Astrocyte (in vitro differentiated cells and primary cell): ENCODE measurements at regions not wholly inside any gene's neighbourhood (a gene's known extent, or its start where the extent isn't known, plus 50 kb on each side); places are given as distances from the start of the nearest gene placed in this dataset.

ENCODE experiments used
- DNase-seq: peaks from one replicate; pipeline ENCODE4 v3.0.0-alpha.2; 2010; ENCODE audit warnings: low read depth
- FAIRE-seq: peaks from 2 replicates; lab custom pipeline; 2011; peaks lifted over from hg19 to GRCh38; lab: Jason Lieb, UNC
- H2AFZ ChIP-seq: 2 replicates; pipeline ENCODE4 v1.6.0; 2012; ENCODE audit warnings: low read depth, low read length, inconsistent platforms
- H3K27ac ChIP-seq: 2 replicates; pipeline ENCODE4 v1.5.1; 2011; ENCODE audit warnings: low read depth, low read length, inconsistent platforms
- H3K27me3 ChIP-seq: 2 replicates; pipeline ENCODE4 v1.6.0; 2011; ENCODE audit warnings: low read length, inconsistent platforms; ENCODE audit not compliant: insufficient read depth
- H3K36me3 ChIP-seq: 2 replicates; pipeline ENCODE4 v1.5.1; 2011; ENCODE audit warnings: low read length, inconsistent platforms; ENCODE audit not compliant: insufficient read depth
- H3K4me1 ChIP-seq: 2 replicates; pipeline ENCODE4 v1.5.1; 2011; ENCODE audit warnings: low read length, inconsistent platforms; ENCODE audit not compliant: insufficient read depth
- H3K4me2 ChIP-seq: 2 replicates; pipeline ENCODE4 v1.6.0; 2012; ENCODE audit warnings: low read length, inconsistent platforms
- H3K4me3 ChIP-seq: 2 replicates; pipeline ENCODE4 v1.5.1; 2011; ENCODE audit warnings: low read depth, mild to moderate bottlenecking, low read length, inconsistent platforms; ENCODE audit not compliant: insufficient read depth
- H3K79me2 ChIP-seq: 2 replicates; pipeline ENCODE4 v1.6.0; 2012; ENCODE audit warnings: mild to moderate bottlenecking, low read length, inconsistent platforms; ENCODE audit not compliant: insufficient read depth
- H3K9ac ChIP-seq: 2 replicates; pipeline ENCODE4 v1.6.0; 2012; ENCODE audit warnings: mild to moderate bottlenecking, low read length, inconsistent platforms
- H3K9me3 ChIP-seq: 2 replicates; pipeline ENCODE4 v1.5.1; 2012; ENCODE audit warnings: low read depth, mild to moderate bottlenecking, low read length, inconsistent platforms; ENCODE audit not compliant: insufficient read depth
- H4K20me1 ChIP-seq: 2 replicates; pipeline ENCODE4 v1.6.0; 2012; ENCODE audit warnings: low read length, inconsistent platforms; ENCODE audit not compliant: insufficient read depth
- H3K27ac Mint-ChIP-seq: one replicate; pipeline ENCODE4 v1.8.0; 2021; ENCODE audit warnings: mild to moderate bottlenecking, mixed read lengths; ENCODE audit not compliant: unreplicated experiment
- H3K27me3 Mint-ChIP-seq: one replicate; pipeline ENCODE4 v1.8.0; 2021; ENCODE audit warnings: low read depth, mixed read lengths; ENCODE audit not compliant: unreplicated experiment
- H3K36me3 Mint-ChIP-seq: one replicate; pipeline ENCODE4 v1.8.0; 2021; ENCODE audit warnings: low read depth, mixed read lengths; ENCODE audit not compliant: unreplicated experiment
- H3K4me1 Mint-ChIP-seq: one replicate; pipeline ENCODE4 v1.8.0; 2021; ENCODE audit warnings: low read depth, mixed read lengths; ENCODE audit not compliant: unreplicated experiment
- H3K4me3 Mint-ChIP-seq: one replicate; pipeline ENCODE4 v1.8.0; 2021; ENCODE audit warnings: mild to moderate bottlenecking, moderate library complexity, mixed read lengths; ENCODE audit not compliant: unreplicated experiment
- H3K9me3 Mint-ChIP-seq: one replicate; pipeline ENCODE4 v1.8.0; 2021; ENCODE audit warnings: mild to moderate bottlenecking, mixed read lengths; ENCODE audit not compliant: unreplicated experiment
- EZH2 ChIP-seq: IDR thresholded peaks from 2 replicates; pipeline ENCODE4 v1.6.1; 2012; ENCODE audit warnings: mild to moderate bottlenecking, low read length, inconsistent platforms; ENCODE audit not compliant: insufficient read depth
- TF ChIP-seq, protein P1 (sequence below): IDR thresholded peaks from 2 replicates; pipeline ENCODE4 v1.5.1; 2011; ENCODE audit warnings: low read depth, mild to moderate bottlenecking, inconsistent platforms, low read length, moderate library complexity; ENCODE audit not compliant: insufficient read depth

DNA sequence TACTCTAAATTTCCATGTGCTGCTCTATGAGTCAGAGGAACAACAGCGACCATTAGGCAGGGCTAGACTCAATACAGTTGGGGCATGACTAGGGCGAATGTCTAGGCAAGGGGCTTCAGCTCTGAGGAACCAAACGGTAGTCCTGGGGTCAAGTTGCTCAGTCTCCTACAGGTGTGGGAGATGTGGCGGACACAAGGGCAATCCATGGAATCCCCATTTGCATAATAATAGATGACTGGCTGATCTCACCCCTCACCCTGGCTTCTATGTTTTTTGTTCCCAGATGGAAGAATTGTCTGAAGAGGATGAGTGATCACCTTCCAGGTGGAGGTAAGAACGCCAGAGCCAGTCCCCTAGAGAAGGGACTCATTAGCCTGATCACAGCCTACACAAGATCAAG is 1048.2 kb upstream of the MIR17HG start:
- no peak overlapping the region for H2AFZ ChIP-seq
- Mint-ChIP-seq H3K4me3 (no peak overlapping the region), H3K9me3 (no peaks in the 10 kb centered on the region), H3K27me3 (no peaks in the 10 kb centered on the region), H3K27ac (no peak overlapping the region), H3K36me3 (no peaks in the 10 kb centered on the region), H3K4me1 (peaks cover 4% of the 10 kb centered on the region)
- H3K9ac ChIP-seq, result no peak overlapping the region
- no peak for DNase-seq
- H4K20me1 ChIP-seq, result no peaks in the 10 kb centered on the region
- H3K4me3 ChIP-seq, result no peak overlapping the region
- H3K4me1 ChIP-seq, result no peaks in the 10 kb centered on the region
- no peaks in the 10 kb centered on the region for H3K36me3 ChIP-seq
- H3K79me2 ChIP-seq, result no peaks in the 10 kb centered on the region
- no peaks in the 10 kb centered on the region for H3K27me3 ChIP-seq
- no peak overlapping the region for H3K27ac ChIP-seq
- no peaks in the 10 kb centered on the region for H3K9me3 ChIP-seq
- no peak for FAIRE-seq
- H3K4me2 ChIP-seq, result no peak overlapping the region
- TF ChIP-seq, protein P1, sequence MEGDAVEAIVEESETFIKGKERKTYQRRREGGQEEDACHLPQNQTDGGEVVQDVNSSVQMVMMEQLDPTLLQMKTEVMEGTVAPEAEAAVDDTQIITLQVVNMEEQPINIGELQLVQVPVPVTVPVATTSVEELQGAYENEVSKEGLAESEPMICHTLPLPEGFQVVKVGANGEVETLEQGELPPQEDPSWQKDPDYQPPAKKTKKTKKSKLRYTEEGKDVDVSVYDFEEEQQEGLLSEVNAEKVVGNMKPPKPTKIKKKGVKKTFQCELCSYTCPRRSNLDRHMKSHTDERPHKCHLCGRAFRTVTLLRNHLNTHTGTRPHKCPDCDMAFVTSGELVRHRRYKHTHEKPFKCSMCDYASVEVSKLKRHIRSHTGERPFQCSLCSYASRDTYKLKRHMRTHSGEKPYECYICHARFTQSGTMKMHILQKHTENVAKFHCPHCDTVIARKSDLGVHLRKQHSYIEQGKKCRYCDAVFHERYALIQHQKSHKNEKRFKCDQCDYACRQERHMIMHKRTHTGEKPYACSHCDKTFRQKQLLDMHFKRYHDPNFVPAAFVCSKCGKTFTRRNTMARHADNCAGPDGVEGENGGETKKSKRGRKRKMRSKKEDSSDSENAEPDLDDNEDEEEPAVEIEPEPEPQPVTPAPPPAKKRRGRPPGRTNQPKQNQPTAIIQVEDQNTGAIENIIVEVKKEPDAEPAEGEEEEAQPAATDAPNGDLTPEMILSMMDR, result no peak
- no peak for TF ChIP-seq EZH2

DNA sequence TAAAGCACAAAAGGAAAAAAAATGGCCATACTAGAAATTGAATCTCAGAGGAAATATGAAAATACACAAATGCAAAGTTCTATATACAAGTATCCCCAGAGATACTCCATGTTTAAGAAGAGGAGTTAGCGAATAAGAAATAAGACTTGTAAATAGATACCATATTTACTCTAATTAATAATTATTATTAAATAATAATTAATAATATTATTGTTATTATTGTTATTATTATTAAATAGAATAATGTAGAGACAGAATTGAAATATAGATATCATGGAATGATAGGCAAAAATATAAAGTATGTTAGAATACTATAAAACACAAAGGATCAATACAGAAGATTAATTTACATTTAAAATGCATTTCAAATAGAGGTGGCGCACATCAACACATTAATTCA is 1047.5 kb upstream of the MIR17HG start:
- Histone ChIP-seq H3K36me3 (no peaks in the 10 kb centered on the region), H3K9ac (no peak overlapping the region), H3K79me2 (no peaks in the 10 kb centered on the region), H3K4me1 (no peaks in the 10 kb centered on the region), H2AFZ (no peak overlapping the region), H3K9me3 (no peaks in the 10 kb centered on the region), H3K27me3 (no peaks in the 10 kb centered on the region), H4K20me1 (no peaks in the 10 kb centered on the region), H3K4me3 (no peak overlapping the region), H3K27ac (no peak overlapping the region), H3K4me2 (no peak overlapping the region)
- no peaks in the 10 kb centered on the region for H3K9me3 Mint-ChIP-seq
- H3K4me1 Mint-ChIP-seq, result peaks cover 4% of the 10 kb centered on the region
- H3K36me3 Mint-ChIP-seq, result no peaks in the 10 kb centered on the region
- no peaks in the 10 kb centered on the region for H3K27me3 Mint-ChIP-seq
- no peak overlapping the region for H3K4me3 Mint-ChIP-seq
- TF ChIP-seq, protein P1, result no peak
- no peak for TF ChIP-seq EZH2
- H3K27ac Mint-ChIP-seq, result no peak overlapping the region
- FAIRE-seq (no peak), DNase-seq (no peak)

DNA sequence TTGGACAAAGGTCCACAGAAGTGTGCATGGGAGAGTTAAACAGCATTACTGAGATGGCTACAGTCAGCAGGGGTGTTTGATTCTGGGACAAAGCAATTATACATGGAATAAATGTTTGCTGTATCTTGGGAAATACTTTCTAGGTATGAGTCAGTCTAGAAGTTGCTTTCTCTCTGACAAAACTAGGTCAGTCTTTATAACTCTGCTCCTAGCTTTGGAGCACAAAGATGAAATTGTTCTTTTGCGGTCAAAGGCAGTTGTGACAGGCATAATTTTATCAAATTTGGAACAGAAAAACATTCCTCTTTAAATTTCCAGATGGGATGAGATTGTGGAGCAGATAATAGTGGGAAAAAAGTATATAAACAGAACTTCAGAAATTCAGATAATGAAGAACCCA is 1045.4 kb upstream of the MIR17HG start:
- Histone ChIP-seq H4K20me1 (no peaks in the 10 kb centered on the region), H3K9me3 (no peaks in the 10 kb centered on the region), H3K27me3 (no peaks in the 10 kb centered on the region), H2AFZ (no peak overlapping the region), H3K4me3 (no peak overlapping the region), H3K36me3 (no peaks in the 10 kb centered on the region), H3K9ac (no peak overlapping the region), H3K4me1 (no peaks in the 10 kb centered on the region), H3K79me2 (no peaks in the 10 kb centered on the region), H3K4me2 (no peak overlapping the region), H3K27ac (no peak overlapping the region)
- Mint-ChIP-seq H3K9me3 (no peaks in the 10 kb centered on the region), H3K27me3 (no peaks in the 10 kb centered on the region), H3K27ac (no peak overlapping the region), H3K4me1 (peaks cover 4% of the 10 kb centered on the region), H3K4me3 (no peak overlapping the region), H3K36me3 (no peaks in the 10 kb centered on the region)
- TF ChIP-seq, protein P1, result no peak
- no peak for TF ChIP-seq EZH2
- FAIRE-seq, result no peak
- peak; percentile 84 for DNase-seq
